ENCODE measurements at regions not wholly inside any gene's neighbourhood (a gene's known extent, or its start where the extent isn't known, plus 50 kb on each side); places are given as distances from the start of the nearest gene placed in this dataset.

- no peaks in the 10 kb centered on the region for H3K9me3 ChIP-seq (ENCODE audit: control insufficient read depth, insufficient read depth, low read length)
- no peak overlapping the region for H3K4me3 ChIP-seq (ENCODE audit: low read depth, low read length)
- H3K27ac ChIP-seq (ENCODE audit: low read depth, low read length), result no peak overlapping the region
- H3K27me3 ChIP-seq (ENCODE audit: control insufficient read depth, insufficient read depth, low read length), result no peaks in the 10 kb centered on the region
- TF ChIP-seq CTCF (IDR thresholded peaks at IDR 0.05; ENCODE audit: low read depth, low read length), result no peak
- no peak for DNase-seq (ENCODE audit: low read depth, low spot score)
- POLR2A ChIA-PET, result interaction anchor here (0.6 kb wide), 1 partner anchor 1276 kb away, joined by 4 read pairs; no protein-coding TSS in a partner anchor
- CTCF ChIA-PET, result interaction anchor here (0.7 kb wide), 1 partner anchor 269 kb away, joined by 3 read pairs; no protein-coding TSS in a partner anchor
Observed at GRCh38 chr6:48057601-48058000, 53.4 kb downstream of the PTCHD4 start.

- H3K9me3 ChIP-seq (ENCODE audit: control insufficient read depth, insufficient read depth, low read length), result no peaks in the 10 kb centered on the region
- TF ChIP-seq CTCF (IDR thresholded peaks at IDR 0.05; ENCODE audit: low read depth, low read length), result no peak
- no peak overlapping the region for H3K27ac ChIP-seq (ENCODE audit: low read depth, low read length)
- H3K27me3 ChIP-seq (ENCODE audit: control insufficient read depth, insufficient read depth, low read length), result no peaks in the 10 kb centered on the region
- CTCF ChIA-PET, result no interaction called here
- H3K4me3 ChIP-seq (ENCODE audit: low read depth, low read length), result no peak overlapping the region
- POLR2A ChIA-PET, result no interaction called here
- no peak for DNase-seq (ENCODE audit: low read depth, low spot score)
Observed at GRCh38 chr6:48048451-48049146, 62.4 kb downstream of the PTCHD4 start.

GRCh38 chr6:48041894-48042293 lies 69.1 kb downstream of the PTCHD4 start:
- CTCF ChIA-PET, result no interaction called here
- H3K4me3 ChIP-seq (ENCODE audit: low read depth, low read length), result no peak overlapping the region
- POLR2A ChIA-PET, result no interaction called here

GRCh38 chr6:48037946-48038345 lies 73.1 kb downstream of the PTCHD4 start:
- no peak for TF ChIP-seq CTCF (IDR thresholded peaks at IDR 0.05; ENCODE audit: low read depth, low read length)
- Histone ChIP-seq H3K27ac (ENCODE audit: low read depth, low read length) (no peak overlapping the region), H3K4me3 (ENCODE audit: low read depth, low read length) (no peak overlapping the region), H3K27me3 (ENCODE audit: control insufficient read depth, insufficient read depth, low read length) (no peaks in the 10 kb centered on the region), H3K9me3 (ENCODE audit: control insufficient read depth, insufficient read depth, low read length) (no peaks in the 10 kb centered on the region)
- POLR2A ChIA-PET, result no interaction called here
- DNase-seq (ENCODE audit: low read depth, low spot score), result no peak
- CTCF ChIA-PET, result no interaction called here

More at GRCh38 chr6:48041894-48042293, 69.1 kb downstream of the PTCHD4 start:
- TF ChIP-seq CTCF (IDR thresholded peaks at IDR 0.05; ENCODE audit: low read depth, low read length), result no peak
- Histone ChIP-seq H3K27me3 (ENCODE audit: control insufficient read depth, insufficient read depth, low read length) (no peaks in the 10 kb centered on the region), H3K9me3 (ENCODE audit: control insufficient read depth, insufficient read depth, low read length) (no peaks in the 10 kb centered on the region), H3K27ac (ENCODE audit: low read depth, low read length) (no peak overlapping the region)
- no peak for DNase-seq (ENCODE audit: low read depth, low spot score)

GRCh38 chr6:48036316-48036715 lies 74.7 kb downstream of the PTCHD4 start:
- Histone ChIP-seq H3K27ac (ENCODE audit: low read depth, low read length) (no peak overlapping the region), H3K4me3 (ENCODE audit: low read depth, low read length) (no peak overlapping the region), H3K27me3 (ENCODE audit: control insufficient read depth, insufficient read depth, low read length) (no peaks in the 10 kb centered on the region), H3K9me3 (ENCODE audit: control insufficient read depth, insufficient read depth, low read length) (no peaks in the 10 kb centered on the region)
- CTCF ChIA-PET, result no interaction called here
- POLR2A ChIA-PET, result no interaction called here
- no peak for DNase-seq (ENCODE audit: low read depth, low spot score)
- no peak for TF ChIP-seq CTCF (IDR thresholded peaks at IDR 0.05; ENCODE audit: low read depth, low read length)

All from AG04450 (cell line).